ENCODE measurements at regions not wholly inside any gene's neighbourhood (a gene's known extent, or its start where the extent isn't known, plus 50 kb on each side); places are given as distances from the start of the nearest gene placed in this dataset.

- no peak for TF ChIP-seq GATA3 (IDR thresholded peaks at IDR 0.05; ENCODE audit: low read depth, low read length)
- TF ChIP-seq GATA2 (IDR thresholded peaks at IDR 0.05; ENCODE audit: low read depth, low read length) = no peak
Measured at GRCh38 chr13:65260946-65261891, 1968.9 kb downstream of the PCDH9 start.

DNA sequence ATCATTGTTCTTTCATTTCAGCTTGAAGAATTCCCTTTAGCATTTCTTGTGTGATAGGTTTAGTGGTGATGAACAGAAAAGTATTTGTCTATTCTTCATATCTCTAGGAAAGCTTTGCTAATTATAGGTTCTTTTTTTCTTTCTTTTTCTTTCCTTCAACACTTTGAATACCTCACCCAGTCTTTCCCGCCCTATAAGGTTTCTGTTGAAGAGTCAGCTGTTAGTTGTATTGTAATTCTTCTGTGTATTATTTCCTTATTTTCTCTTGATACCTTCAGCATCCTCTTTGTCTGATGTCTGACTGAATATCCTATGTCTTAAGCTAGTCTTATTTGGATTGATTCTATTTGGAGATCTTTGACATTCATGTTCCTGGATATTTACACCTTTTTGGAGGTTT, 1989.4 kb downstream of the PCDH9 start:
- TF ChIP-seq GATA2 (IDR thresholded peaks at IDR 0.05; ENCODE audit: low read depth, low read length) = no peak
- TF ChIP-seq GATA3 (IDR thresholded peaks at IDR 0.05; ENCODE audit: low read depth, low read length) = no peak

DNA sequence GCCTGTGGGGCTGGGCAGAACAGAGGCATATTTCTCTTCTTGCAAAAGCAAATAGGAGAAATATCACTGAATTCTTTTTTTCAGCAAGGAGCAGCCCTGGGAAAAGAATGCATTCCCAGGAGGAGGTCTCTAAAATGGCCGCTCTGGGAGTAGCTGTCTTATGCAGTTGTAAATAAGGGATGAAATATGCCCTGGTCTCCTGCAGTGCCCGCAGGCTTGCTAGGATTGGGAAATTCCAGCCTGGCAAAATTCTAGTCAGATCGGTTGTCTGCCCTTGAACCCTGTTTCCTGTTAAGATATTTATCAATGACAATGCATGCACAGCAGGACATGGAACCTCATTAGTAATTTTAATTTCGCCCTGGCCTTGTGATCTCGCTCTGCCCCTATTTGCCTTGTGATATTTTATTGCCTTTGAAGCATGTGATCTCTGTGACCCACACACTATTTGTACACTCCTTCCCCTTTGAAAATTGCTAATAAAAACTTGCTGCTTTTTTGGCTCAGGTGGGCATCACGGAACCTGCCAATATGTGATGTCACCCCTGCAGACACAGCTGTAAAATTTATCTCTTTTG, 1993.2 kb downstream of the PCDH9 start:
- TF ChIP-seq GATA3 (IDR thresholded peaks at IDR 0.05; ENCODE audit: low read depth, low read length) (no peak), GATA2 (IDR thresholded peaks at IDR 0.05; ENCODE audit: low read depth, low read length) (no peak)

- no peak for TF ChIP-seq GATA3 (IDR thresholded peaks at IDR 0.05; ENCODE audit: low read depth, low read length)
- TF ChIP-seq GATA2 (IDR thresholded peaks at IDR 0.05; ENCODE audit: low read depth, low read length) = no peak
Measured at GRCh38 chr13:65217471-65217995, 2012.6 kb downstream of the PCDH9 start.

DNA sequence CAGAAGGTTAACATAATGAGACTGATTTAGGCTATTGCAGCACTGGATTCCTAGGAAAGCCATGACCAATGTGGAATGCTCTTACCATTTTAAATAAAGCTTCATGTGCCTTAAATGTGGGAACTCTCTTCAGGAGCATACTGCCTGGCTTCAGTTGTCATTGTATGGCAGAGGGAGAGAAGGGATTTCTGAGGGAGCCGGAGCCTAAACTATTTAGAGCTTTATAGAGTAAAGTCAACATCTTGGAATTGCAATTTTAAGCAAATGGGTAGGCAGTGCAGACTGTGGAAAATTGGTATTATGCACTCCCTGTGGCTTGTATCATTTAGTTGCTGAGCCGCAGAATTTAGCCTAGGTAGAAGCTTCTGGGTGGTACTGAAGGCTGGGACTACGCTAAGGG, 2041.4 kb downstream of the PCDH9 start:
- TF ChIP-seq GATA2 (IDR thresholded peaks at IDR 0.05; ENCODE audit: low read depth, low read length) (no peak), GATA3 (IDR thresholded peaks at IDR 0.05; ENCODE audit: low read depth, low read length) (no peak)

DNA sequence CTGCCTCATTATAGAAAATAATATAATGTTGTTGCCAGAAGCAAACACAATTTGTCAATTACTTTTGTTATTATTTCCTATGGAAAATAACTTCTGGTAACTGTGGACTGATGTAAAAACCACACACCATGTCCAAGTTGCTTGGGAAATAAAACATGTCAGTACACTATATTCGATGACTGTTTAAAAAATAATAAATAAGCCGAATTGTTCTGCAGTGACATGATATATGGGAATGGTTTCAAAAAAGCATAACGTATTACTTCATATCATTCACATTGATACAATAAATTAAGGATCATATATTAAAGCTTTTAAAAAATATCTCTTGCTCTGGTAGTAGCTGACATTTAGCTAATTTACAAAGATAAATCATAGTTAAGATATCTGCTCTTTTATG, 2062.1 kb downstream of the PCDH9 start:
- no peak for TF ChIP-seq GATA2 (IDR thresholded peaks at IDR 0.05; ENCODE audit: low read depth, low read length)
- no peak for TF ChIP-seq GATA3 (IDR thresholded peaks at IDR 0.05; ENCODE audit: low read depth, low read length)

DNA sequence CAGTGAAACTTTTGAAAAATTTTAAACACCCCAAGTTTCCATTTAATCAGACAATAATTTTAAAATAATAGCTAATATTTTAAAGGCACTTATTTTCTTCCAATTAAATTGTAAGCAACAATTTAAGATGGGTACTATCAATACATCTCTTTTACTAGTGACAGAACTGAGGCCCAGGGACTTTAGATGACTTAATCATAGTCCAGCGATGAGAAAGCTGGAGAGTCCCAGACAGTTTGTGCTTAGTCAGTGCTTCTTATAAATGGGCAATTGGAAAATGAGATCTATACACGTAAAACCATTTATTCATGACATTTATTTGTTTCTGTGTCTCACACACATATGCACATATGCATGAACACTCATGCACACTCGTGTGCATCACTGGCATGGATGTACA, 2063.5 kb downstream of the PCDH9 start:
- no peak for TF ChIP-seq GATA2 (IDR thresholded peaks at IDR 0.05; ENCODE audit: low read depth, low read length)
- no peak for TF ChIP-seq GATA3 (IDR thresholded peaks at IDR 0.05; ENCODE audit: low read depth, low read length)

GRCh38 chr13:65159803-65160202, 2070.3 kb downstream of the PCDH9 start:
- TF ChIP-seq GATA2 (IDR thresholded peaks at IDR 0.05; ENCODE audit: low read depth, low read length) (no peak), GATA3 (IDR thresholded peaks at IDR 0.05; ENCODE audit: low read depth, low read length) (no peak)

DNA sequence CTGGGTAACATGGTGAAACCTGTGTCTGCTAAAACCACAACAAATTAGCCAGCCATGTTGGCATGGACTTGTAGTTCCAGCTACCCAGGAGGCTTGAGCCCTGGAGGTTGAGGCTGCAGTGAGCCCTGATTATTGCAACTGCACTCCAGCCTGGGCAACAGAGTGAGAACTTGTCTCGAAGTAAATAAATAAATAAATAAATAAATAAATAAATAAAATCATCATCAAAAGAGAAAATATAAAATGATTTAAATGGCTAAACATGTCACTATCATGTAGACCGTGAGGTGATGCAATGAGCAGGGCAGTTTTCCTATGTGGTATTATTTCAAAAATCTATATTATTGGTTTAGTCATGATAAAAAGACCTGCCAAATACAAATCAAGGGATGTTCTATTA, 2074.3 kb downstream of the PCDH9 start:
- TF ChIP-seq GATA2 (IDR thresholded peaks at IDR 0.05; ENCODE audit: low read depth, low read length) (no peak), GATA3 (IDR thresholded peaks at IDR 0.05; ENCODE audit: low read depth, low read length) (no peak)

GRCh38 chr13:65154661-65155447, 2075.3 kb downstream of the PCDH9 start:
- TF ChIP-seq GATA2 (IDR thresholded peaks at IDR 0.05; ENCODE audit: low read depth, low read length) = no peak
- no peak for TF ChIP-seq GATA3 (IDR thresholded peaks at IDR 0.05; ENCODE audit: low read depth, low read length)

GRCh38 chr13:65149687-65150086, 2080.4 kb downstream of the PCDH9 start:
- no peak for TF ChIP-seq GATA2 (IDR thresholded peaks at IDR 0.05; ENCODE audit: low read depth, low read length)
- no peak for TF ChIP-seq GATA3 (IDR thresholded peaks at IDR 0.05; ENCODE audit: low read depth, low read length)

- TF ChIP-seq GATA2 (IDR thresholded peaks at IDR 0.05; ENCODE audit: low read depth, low read length) = no peak
Measured at GRCh38 chr13:65143920-65144319, 2086.2 kb downstream of the PCDH9 start.

DNA sequence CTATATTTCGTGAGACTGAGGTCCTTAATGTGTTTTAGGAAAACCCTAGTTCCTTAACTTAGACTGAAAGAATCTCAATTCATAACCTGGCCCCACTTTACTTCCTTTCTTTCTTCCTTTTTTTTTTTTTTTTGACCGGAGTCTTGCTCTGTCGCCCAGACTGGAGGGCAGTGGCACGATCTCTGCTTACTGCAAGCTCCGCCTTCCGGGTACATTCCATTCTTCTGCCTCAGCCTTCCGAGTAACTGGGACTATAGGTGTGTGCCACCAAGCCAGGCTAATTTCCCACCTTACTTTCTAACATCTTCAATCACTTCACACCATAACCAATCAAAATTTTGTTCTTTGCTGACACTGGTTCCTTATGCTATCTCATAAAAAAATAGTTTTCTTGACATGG, 2097.0 kb downstream of the PCDH9 start:
- TF ChIP-seq GATA2 (IDR thresholded peaks at IDR 0.05; ENCODE audit: low read depth, low read length) (no peak), GATA3 (IDR thresholded peaks at IDR 0.05; ENCODE audit: low read depth, low read length) (no peak)

DNA sequence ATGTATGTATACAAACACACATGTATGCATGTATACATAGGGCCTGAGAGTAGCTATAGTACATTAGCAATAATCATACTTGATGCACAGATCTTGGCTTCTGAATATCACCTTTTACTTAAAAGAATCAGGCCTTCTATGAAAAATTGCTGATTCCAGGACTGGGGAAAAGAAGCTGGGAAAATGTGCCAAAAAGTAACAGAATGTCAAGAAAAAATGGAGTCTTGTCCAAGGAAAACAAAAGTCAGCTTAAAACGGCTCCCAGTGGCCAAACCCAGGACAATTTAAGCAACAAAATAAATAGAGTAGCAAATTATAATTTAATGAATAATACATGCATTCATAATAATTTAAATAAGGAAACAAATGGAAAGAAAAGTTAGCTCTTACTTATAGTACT, 2104.9 kb downstream of the PCDH9 start:
- no peak for TF ChIP-seq GATA3 (IDR thresholded peaks at IDR 0.05; ENCODE audit: low read depth, low read length)
- no peak for TF ChIP-seq GATA2 (IDR thresholded peaks at IDR 0.05; ENCODE audit: low read depth, low read length)
